GM12875 (cell line): ENCODE measurements at regions not wholly inside any gene's neighbourhood (a gene's known extent, or its start where the extent isn't known, plus 50 kb on each side); places are given as distances from the start of the nearest gene placed in this dataset.

Source experiments
- H3K4me3 ChIP-seq: one replicate; pipeline ENCODE4 v1.5.1; 2011; ENCODE audit warnings: low read depth, low read length, control low read depth
- CTCF ChIP-seq: IDR thresholded peaks from 2 replicates; pipeline ENCODE4 v1.5.1; 2011; ENCODE audit warnings: low read depth, mild to moderate bottlenecking, control low read depth, inconsistent platforms, low read length, moderate library complexity, borderline replicate concordance; ENCODE audit not compliant: insufficient read depth

- H3K4me3 ChIP-seq: no peak overlapping the region
These were observed 252.1 kb upstream of the PEX5L start for GRCh38 chr3:180288816-180289215.

GRCh38 chr3:180290300-180290699 lies 253.6 kb upstream of the PEX5L start:
- no peak overlapping the region for H3K4me3 ChIP-seq
- no peak for TF ChIP-seq CTCF

More at GRCh38 chr3:180288816-180289215, 252.1 kb upstream of the PEX5L start:
- no peak for TF ChIP-seq CTCF

GRCh38 chr3:180294282-180295027 lies 257.7 kb upstream of the PEX5L start:
- no peak for TF ChIP-seq CTCF
- H3K4me3 ChIP-seq: no peak overlapping the region

- no peak for TF ChIP-seq CTCF
- H3K4me3 ChIP-seq: no peak overlapping the region
These were observed 259.1 kb upstream of the PEX5L start for GRCh38 chr3:180295811-180296210.

GRCh38 chr3:180296971-180297370 lies 260.2 kb upstream of the PEX5L start:
- TF ChIP-seq CTCF: no peak
- H3K4me3 ChIP-seq: no peak overlapping the region

GRCh38 chr3:180306155-180306554 lies 269.4 kb upstream of the PEX5L start:
- H3K4me3 ChIP-seq: no peak overlapping the region
- no peak for TF ChIP-seq CTCF

- H3K4me3 ChIP-seq: no peak overlapping the region
- TF ChIP-seq CTCF: no peak
These were observed 270.0 kb upstream of the PEX5L start for GRCh38 chr3:180306691-180307090.
